ENCODE measurements at regions not wholly inside any gene's neighbourhood (a gene's known extent, or its start where the extent isn't known, plus 50 kb on each side); places are given as distances from the start of the nearest gene placed in this dataset.

DNA sequence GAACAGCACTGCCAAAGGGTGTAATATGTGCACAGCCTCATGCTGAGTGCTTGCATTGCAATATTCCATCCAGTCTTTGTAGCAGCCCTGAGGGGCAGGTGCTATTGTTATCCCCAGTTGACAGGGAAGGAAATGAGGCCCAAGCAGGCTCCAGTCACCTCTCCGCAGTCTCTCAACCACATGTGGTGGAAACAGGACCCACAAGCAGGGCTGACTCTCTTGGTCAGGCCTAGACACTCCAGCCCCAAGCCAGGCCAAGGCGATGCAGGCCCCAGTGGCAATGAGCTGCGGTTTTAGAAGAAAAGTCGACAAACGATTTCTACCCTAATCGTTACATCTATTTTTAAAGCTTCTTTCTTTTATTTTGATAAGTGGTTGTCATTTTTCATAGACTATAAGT is 52.6 kb upstream of the GADD45A start:
- TF ChIP-seq ZNF792 (tag by site-specific recombination; IDR thresholded peaks at IDR 0.05) (no peak), CTCF (tag by site-specific recombination; IDR thresholded peaks at IDR 0.05) (no peak), YY1 (tag by site-specific recombination; IDR thresholded peaks at IDR 0.05) (no peak), REST (tag by site-specific recombination; IDR thresholded peaks at IDR 0.05) (no peak), ZNF561 (tag by site-specific recombination; IDR thresholded peaks at IDR 0.05; ENCODE audit: borderline replicate concordance) (no peak), ZBTB21 (tag by site-specific recombination; IDR thresholded peaks at IDR 0.05) (no peak)

All from HEK293 (cell line).